ENCODE measurements at regions not wholly inside any gene's neighbourhood (a gene's known extent, or its start where the extent isn't known, plus 50 kb on each side); places are given as distances from the start of the nearest gene placed in this dataset.

DNA sequence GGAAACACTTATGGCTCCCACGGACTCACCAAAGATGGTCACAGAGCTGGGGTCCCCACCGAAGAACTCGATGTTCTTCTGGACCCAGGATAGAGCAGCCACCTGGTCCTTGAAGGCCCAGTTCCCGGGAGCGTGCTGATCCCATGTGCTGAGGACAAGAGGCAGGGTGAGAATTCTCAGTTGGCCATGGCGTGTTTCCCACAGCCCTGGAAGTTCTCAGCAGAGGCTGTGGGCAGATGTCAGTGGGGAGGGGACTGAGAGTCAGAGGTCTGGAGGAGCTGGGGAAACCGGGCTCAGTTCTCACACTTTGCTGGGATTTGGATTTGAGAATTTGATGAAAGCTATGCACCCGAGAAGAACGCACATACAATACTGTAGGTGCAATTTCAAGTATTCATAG is 193.3 kb downstream of the BCR start:
- no peak for TF ChIP-seq EZH2 (IDR thresholded peaks at IDR 0.05; ENCODE audit: borderline replicate concordance, low read length)
- TF ChIP-seq, protein P1, sequence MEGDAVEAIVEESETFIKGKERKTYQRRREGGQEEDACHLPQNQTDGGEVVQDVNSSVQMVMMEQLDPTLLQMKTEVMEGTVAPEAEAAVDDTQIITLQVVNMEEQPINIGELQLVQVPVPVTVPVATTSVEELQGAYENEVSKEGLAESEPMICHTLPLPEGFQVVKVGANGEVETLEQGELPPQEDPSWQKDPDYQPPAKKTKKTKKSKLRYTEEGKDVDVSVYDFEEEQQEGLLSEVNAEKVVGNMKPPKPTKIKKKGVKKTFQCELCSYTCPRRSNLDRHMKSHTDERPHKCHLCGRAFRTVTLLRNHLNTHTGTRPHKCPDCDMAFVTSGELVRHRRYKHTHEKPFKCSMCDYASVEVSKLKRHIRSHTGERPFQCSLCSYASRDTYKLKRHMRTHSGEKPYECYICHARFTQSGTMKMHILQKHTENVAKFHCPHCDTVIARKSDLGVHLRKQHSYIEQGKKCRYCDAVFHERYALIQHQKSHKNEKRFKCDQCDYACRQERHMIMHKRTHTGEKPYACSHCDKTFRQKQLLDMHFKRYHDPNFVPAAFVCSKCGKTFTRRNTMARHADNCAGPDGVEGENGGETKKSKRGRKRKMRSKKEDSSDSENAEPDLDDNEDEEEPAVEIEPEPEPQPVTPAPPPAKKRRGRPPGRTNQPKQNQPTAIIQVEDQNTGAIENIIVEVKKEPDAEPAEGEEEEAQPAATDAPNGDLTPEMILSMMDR (IDR thresholded peaks at IDR 0.05; ENCODE audit: low read length): no peak
- Histone ChIP-seq H3K79me2 (ENCODE audit: insufficient read depth, low read length) (no peaks in the 10 kb centered on the region), H3K4me3 (ENCODE audit: low read depth, low read length, poor library complexity, severe bottlenecking) (no peak overlapping the region), H4K20me1 (ENCODE audit: insufficient read depth, low read length) (no peaks in the 10 kb centered on the region), H3K9me2 (ENCODE audit: low read depth, low read length) (no peaks in the 10 kb centered on the region), H3K27me3 (ENCODE audit: insufficient read depth, low read length) (0 out of 2 replicates have a peak, but pooled peaks cover 6% of the 10 kb centered on the region), H3K27ac (ENCODE audit: low read depth, low read length, poor library complexity, severe bottlenecking) (no peak overlapping the region), H2AFZ (ENCODE audit: low read length) (no peak overlapping the region), H3K4me2 (ENCODE audit: low read length) (no peak overlapping the region), H3K9ac (ENCODE audit: low read length) (no peak overlapping the region), H3K36me3 (ENCODE audit: insufficient read depth, low read length) (no peaks in the 10 kb centered on the region), H3K4me1 (ENCODE audit: insufficient read depth, low read length, severe bottlenecking) (no peaks in the 10 kb centered on the region), H3K9me3 (ENCODE audit: low read length) (no peaks in the 10 kb centered on the region), H3F3A (ENCODE audit: insufficient read depth, low read length) (no peaks in the 10 kb centered on the region)

DNA sequence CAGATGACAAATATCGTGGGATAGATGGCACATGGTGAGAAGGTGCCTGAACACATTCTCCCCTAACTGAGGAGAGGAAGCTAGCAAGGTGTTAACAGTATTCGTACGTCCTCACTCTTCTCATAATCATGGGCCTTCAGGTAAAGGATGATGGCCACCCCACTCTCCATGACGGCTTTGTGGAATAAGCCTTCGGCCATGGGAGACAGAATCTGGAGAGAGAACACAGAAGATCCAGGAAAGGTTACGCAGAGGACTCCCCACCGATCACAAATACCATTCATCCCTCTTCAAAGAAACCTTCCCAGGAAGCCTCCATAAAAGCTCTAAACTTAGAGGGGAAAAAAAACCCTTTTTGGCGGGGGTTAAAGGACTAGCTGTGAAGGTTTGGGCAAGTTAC is 189.9 kb downstream of the BCR start:
- Histone ChIP-seq H3K4me3 (ENCODE audit: low read depth, low read length, poor library complexity, severe bottlenecking) (no peak overlapping the region), H3F3A (ENCODE audit: insufficient read depth, low read length) (no peaks in the 10 kb centered on the region), H3K9me3 (ENCODE audit: low read length) (no peaks in the 10 kb centered on the region), H3K4me2 (ENCODE audit: low read length) (no peak overlapping the region), H3K9me2 (ENCODE audit: low read depth, low read length) (no peaks in the 10 kb centered on the region), H4K20me1 (ENCODE audit: insufficient read depth, low read length) (no peaks in the 10 kb centered on the region), H3K4me1 (ENCODE audit: insufficient read depth, low read length, severe bottlenecking) (no peaks in the 10 kb centered on the region), H3K79me2 (ENCODE audit: insufficient read depth, low read length) (no peaks in the 10 kb centered on the region), H3K9ac (ENCODE audit: low read length) (no peak overlapping the region), H3K27me3 (ENCODE audit: insufficient read depth, low read length) (peaks cover 14% of the 10 kb centered on the region; the same call in 1 of the 2 replicates), H3K27ac (ENCODE audit: low read depth, low read length, poor library complexity, severe bottlenecking) (no peak overlapping the region), H2AFZ (ENCODE audit: low read length) (no peak overlapping the region), H3K36me3 (ENCODE audit: insufficient read depth, low read length) (no peaks in the 10 kb centered on the region)
- TF ChIP-seq, protein P1 (IDR thresholded peaks at IDR 0.05; ENCODE audit: low read length): no peak
- TF ChIP-seq EZH2 (IDR thresholded peaks at IDR 0.05; ENCODE audit: borderline replicate concordance, low read length): no peak

DNA sequence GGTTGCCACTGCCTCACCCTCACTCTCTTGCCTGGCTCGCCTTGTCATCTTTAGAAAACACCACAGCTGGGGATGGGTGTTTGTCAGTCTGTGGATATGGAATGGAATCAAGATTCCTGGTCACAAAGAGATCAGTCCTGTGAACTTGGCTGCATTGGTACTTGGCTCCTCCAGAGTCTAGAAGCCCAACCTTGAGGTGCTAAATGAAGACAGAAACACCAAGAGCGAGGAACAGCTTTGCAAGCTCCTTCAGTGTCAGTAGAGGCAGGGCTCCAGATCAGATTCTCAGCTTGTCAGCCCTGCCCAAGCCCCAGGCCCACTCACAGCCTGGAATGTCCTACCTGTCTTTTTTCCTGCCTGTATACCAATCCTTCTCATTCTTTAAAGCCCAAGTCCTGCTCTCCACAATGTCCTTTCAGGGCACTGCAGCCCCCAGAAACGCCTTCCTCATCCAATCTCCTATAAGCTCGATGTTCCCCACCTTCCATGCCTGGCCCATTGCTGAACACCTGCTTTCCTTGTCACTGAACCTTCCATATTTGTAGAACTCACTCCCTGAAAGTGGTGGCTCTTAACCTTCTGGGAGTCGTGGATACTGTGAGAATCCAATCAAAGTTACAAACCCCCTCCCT is 188.9 kb downstream of the BCR start:
- no peaks in the 10 kb centered on the region for H3K9me2 ChIP-seq (ENCODE audit: low read depth, low read length)
- H3K27me3 ChIP-seq (ENCODE audit: insufficient read depth, low read length): peaks cover 8% of the 10 kb centered on the region; the same call in 1 of the 2 replicates

More for the DNA sequence above, 188.9 kb downstream of the BCR start:
- Histone ChIP-seq H3K36me3 (ENCODE audit: insufficient read depth, low read length) (no peaks in the 10 kb centered on the region), H3K4me1 (ENCODE audit: insufficient read depth, low read length, severe bottlenecking) (no peaks in the 10 kb centered on the region), H2AFZ (ENCODE audit: low read length) (no peak overlapping the region), H3K9ac (ENCODE audit: low read length) (no peak overlapping the region), H4K20me1 (ENCODE audit: insufficient read depth, low read length) (no peaks in the 10 kb centered on the region), H3K79me2 (ENCODE audit: insufficient read depth, low read length) (no peaks in the 10 kb centered on the region), H3K27ac (ENCODE audit: low read depth, low read length, poor library complexity, severe bottlenecking) (no peak overlapping the region), H3F3A (ENCODE audit: insufficient read depth, low read length) (no peaks in the 10 kb centered on the region), H3K4me2 (ENCODE audit: low read length) (no peak overlapping the region), H3K4me3 (ENCODE audit: low read depth, low read length, poor library complexity, severe bottlenecking) (no peak overlapping the region), H3K9me3 (ENCODE audit: low read length) (no peaks in the 10 kb centered on the region)
- TF ChIP-seq EZH2 (IDR thresholded peaks at IDR 0.05; ENCODE audit: borderline replicate concordance, low read length): no peak
- TF ChIP-seq, protein P1 (IDR thresholded peaks at IDR 0.05; ENCODE audit: low read length): no peak

Measured in OCI-LY1 (cell line).